ENCODE measurements at regions not wholly inside any gene's neighbourhood (a gene's known extent, or its start where the extent isn't known, plus 50 kb on each side); places are given as distances from the start of the nearest gene placed in this dataset.
"Not testable (repeated sequence)": the region's sequence is repeated elsewhere in the genome, so short reads cannot be mapped to it uniquely, and the experiment has no call there.

DNA sequence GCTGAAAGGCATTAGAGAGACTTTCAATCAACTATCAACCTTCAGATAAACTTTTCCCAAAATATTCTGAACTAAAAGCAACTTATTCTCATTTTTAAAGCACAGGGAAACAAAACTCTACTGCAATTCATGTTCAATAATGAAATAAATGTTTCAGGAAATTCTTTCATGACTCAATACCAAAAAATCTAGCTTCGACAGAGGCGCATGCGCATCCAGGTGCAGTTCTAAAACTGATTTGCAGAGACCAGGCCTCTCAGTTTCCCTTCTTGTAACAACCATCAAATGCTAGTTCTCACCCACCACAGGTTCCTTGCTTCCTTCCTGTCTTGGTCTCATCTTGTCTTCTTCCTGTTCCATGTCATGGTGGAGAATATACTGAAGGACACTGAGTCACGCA lies 55.3 kb upstream of the NRBF2 start:
- DNase-seq, result no peak

DNA sequence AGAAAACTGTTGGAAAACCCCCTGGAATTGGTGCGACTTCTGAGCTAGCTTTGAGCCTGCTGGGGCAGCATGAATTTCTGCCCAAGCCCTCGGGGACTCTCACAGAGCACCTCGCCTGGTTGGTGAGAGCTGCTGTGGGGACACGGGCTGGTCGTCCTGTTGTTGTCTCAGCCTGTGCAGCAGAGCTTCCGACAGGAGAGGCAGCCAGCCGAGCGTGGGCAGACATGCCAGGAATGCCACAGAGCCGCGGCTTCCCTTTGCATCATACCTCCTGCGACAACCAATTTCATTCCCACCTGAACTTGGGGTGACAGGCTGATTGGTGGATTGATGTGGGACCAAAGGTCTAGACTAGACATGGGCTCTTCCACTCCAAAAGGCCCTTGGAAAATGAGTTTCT lies 60.2 kb upstream of the NRBF2 start:
- no peak for DNase-seq

DNA sequence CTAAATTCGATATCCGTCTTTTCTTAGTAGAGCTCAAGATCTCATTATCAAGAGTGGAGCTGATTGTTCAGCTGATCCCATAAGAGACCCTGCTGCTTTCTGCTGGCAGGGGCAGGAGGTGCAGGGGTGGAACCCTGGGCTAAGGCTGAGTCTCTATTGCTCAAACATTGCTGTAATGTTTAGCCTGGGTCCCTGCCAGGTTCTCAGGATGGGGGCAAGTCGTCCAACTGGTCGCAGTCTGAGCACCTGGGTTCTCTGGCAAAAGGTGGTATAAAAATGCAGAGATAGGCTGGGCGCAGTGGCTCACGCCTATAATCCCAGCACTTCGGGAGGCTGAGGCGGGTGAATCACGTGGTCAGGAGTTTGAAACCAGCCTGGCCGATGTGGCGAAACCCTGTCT lies 62.0 kb upstream of the NRBF2 start:
- no peak for DNase-seq

DNA sequence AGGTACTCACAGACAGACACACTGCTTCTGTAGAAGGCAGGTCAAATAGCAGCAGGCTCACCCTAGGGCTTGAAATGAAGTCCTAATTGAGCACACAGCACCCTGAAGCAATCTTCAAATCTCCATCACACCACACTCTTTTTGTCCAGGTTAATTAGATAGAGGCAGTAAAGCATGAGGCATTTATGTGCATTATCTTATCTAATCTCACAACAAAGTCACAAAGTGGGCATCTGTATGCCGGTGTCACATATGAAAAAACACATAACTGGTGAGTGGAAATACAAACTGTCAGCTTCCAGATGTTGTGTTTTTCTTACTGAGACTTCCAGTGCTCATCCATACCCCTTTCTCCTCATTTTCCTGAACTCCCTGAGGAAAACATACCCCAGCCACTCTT lies 63.8 kb upstream of the NRBF2 start:
- no peak for DNase-seq

DNA sequence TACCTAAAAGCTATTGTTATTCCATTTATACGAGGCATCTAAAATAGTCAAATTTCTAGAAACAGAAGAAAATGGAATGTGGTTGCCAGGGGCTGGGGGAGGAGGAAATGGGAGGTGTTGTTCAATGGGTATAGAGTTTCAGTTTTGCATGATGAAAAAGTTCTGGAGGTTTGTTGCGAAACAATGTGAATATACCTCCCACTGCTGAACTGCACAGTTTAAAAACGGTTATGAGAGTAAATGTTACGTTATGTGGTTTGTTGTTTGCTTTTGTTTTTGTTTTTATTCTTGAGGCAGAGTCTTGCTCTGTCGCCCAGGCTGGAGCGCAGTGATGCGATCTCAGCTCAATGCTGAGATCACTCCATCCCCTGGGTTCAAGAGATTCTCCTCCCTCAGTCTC lies 64.9 kb upstream of the NRBF2 start:
- peak in 1 of 5 donors; percentile 78 for DNase-seq

DNA sequence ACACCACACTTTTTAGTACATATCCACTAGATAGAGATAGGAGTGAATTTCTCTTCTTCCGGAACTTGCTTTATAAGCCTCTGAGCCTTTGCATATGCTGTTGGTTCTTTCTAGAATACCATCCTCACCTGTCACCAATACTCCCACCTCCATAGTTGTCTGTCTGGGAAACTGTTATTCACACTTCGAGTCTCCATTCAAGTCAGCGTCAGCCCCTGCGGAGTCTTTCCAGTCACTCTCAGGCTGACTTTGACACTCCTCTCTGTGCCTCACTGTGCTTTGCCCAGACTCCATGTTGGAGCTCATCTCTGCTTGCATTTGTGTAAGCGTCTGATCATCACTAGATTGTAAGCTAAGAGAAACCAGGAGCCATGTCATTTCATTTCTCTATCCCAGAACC lies 66.5 kb upstream of the NRBF2 start:
- DNase-seq, result no peak

DNA sequence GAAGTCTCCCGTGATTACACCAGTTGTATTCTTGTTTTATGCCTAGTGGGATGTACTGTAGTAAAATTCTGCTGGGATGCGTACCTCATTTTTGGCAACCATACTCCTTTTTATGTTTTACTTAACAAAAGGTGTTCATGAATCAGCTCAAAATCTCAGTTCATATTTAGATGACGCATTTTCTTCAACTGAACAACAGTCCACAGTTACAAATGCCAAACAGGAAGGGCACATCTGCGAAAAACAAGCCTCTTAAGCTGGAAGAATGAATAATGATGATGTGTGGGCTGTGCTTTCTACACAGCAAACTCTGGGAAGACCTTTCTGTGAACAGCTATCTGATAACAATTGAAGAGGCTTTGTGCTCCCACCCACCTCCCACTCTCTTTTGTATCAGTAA lies 68.4 kb upstream of the NRBF2 start:
- peak in 1 of 5 donors; percentile 4 for DNase-seq

DNA sequence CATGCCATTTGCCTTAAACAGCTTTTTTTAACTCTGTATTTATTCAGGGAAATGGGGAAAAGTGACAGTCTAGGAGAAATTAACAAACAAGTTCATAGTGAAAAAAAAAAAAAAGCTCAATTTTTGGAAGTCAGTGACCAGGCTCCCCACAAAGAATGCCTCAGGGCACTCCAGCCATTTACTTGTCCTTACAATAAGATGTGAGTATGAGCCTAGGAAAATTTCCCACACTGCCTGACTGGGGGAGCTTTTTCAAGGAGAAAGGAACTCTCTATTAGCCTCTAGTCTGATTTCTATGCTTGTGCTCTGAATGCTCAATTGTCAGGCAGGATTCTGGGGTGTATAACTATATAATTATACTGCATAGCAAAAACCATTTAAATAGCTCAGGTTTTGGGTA lies 74.9 kb upstream of the NRBF2 start:
- no peak for DNase-seq

DNA sequence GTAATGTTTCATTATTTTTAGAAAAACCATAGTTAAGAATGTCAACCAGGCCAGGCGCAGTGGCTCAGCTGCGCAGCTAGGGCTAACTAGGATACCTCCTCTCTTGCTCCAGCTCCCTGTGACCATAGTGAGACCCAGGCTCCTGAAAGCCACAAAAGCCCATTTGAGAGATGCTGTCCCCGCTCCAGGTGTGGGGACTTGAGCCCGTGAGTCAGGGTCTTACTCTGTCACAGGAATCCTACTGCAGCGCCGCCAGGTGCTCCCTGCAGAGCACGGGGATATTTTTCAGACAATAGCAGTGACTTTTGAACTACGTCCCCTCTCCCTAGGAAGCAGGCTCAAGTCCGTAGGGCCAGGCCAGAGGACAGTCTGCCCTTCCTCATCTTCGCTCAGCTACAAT lies 75.6 kb upstream of the NRBF2 start:
- DNase-seq, result no peak

DNA sequence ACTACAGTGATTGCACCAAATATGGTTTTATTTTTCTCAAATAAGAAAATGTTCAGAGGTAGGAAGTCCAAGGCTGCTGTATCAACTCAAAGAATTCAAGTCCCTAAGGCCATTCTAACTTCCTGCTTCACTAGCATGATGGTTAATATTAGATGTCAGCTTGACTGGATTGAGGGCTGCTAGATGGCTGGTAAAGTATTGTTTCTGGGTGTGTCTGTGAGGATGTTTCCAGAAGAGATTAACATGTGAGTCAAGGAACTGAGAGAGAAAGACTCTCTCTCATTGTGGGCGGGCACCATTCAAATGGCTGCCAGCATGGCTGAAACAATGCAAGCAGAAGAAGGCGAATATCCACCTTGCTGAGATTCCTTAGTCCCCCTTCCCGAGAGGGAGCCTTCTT lies 77.4 kb upstream of the NRBF2 start:
- DNase-seq, result no peak

DNA sequence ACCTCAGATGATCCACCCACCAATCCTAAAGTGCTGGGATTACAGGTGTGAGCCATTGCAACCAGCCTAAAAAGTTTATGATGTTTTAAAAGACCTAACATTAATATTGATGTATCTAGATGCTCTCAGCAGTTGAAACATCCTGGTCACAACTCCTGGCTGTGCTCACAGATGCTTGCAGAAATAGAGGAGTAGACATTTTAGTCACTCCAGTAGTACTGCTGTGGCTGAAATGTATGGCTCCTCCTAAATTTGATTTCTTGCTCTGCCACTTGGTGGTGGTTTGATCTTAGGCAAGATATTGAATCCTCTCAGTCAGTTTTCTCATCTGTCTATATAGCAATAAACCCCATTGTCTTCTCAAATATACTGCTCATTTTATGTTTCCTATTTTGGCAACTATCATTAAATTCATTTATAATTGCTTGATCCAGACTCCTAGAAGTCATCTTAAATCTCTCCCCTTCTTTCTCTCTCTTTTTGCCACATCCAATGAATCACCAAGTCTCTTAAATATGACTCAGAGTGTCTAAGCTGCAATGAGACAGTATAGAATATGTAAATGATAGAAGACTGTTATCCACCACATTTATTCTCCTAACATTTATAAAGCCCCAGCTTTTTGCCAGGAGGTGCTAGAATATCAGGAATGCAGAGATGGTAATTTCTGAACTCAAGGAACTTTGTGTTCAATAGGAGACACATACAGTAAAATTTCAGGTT lies 78.1 kb upstream of the NRBF2 start:
- no peak for DNase-seq

DNA sequence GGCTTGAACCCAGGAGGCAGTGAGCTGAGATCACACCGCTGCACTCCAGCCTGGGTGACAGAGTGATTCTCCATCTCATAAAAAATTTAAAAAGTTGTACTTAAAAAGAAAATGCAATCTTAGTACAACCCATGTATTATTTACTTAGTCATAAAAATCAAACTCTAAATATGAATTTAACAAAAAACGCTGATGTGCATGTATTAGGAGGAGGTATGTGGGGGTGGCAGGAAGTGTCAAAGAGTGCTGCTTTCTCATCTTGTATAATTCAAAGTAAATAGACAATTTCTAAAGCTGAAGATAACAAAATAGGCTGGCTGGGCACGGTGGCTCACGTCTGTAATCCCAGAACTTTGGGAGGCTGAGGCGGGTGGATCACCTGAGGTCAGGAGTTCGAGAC lies 81.0 kb upstream of the NRBF2 start:
- no peak for DNase-seq

DNA sequence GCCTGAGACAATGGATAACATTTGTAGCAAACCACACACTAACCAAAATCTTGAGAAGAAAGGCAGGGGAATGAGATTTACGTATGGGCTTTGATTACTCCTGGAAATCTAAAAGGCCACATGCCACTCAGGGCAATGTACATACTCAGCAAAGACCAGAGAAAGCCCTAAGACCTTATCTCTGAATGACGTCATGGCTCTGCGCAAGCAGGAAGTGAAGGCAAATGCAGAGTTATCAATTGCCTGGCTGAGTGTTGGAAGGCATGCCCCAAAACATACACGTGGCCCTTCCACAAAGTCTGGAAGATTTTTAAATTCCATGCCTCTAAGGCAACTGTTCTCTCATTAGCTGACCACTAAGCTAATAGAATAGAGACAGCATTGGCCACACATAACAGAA lies 90.9 kb upstream of the NRBF2 start:
- DNase-seq, result no peak

DNA sequence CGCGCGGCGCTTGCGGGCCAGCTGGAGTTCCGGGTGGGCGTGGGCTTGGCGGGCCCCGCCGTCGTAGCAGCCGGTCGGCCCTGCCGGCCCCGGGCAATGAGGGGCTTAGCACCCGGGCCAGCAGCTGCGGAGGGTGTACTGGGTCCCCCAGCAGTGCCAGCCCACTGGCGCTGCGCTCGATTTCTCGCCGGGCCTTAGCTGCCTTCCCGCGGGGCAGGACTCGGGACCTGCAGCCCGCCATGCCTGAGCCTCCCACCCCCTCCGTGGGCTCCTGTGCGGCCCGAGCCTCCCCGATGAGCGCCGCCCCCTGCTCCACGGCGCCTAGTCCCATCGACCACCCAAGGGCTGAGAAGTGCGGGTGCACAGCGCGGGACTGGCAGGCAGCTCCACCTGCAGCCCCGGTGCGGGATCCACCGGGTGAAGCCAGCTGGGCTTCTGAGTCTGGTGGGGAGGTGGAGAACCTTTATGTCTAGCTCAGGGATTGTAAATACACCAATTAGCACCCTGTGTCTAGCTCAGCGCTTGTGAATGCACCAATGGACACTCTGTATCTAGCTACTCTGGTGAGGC lies 99.4 kb upstream of the NRBF2 start:
- DNase-seq, result not testable (repeated sequence)

DNA sequence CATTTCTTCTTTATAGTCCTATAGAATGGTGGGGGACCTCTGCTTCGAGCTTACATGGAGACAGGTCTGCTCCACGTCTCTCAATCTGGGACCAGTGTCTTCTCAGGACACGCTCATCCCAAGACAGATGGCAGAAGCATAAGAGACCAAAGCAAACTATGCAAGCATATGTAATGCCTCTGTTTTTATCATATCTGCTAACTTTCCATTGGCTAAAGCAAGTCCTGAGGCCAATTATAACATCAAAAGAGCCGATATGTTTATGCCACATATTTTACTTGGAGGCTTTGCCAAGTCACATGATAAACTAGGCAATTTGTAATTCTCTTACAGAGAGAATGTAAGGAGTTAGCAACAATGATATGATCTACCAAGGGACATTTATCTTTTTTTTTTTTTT lies 102.6 kb upstream of the NRBF2 start:
- DNase-seq, result no peak

DNA sequence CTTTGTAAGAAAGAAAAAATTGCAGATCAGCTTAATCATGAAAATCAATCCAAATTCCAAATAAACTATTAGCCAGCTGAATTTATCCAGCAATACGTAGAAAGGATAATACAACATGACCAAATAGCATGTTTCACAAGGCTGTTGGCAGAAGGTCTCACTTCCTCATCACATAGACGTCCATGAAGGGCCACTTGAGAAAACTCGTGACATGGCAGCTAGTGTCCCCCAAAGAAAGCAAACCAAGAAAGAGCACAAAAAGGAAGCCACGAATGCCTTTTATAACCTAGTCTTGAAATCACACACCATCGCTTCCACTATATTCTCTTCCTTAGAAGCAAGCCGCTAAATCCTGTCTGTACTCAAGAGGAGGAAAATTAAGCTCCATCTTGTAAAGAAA lies 105.6 kb upstream of the NRBF2 start:
- DNase-seq, result no peak

DNA sequence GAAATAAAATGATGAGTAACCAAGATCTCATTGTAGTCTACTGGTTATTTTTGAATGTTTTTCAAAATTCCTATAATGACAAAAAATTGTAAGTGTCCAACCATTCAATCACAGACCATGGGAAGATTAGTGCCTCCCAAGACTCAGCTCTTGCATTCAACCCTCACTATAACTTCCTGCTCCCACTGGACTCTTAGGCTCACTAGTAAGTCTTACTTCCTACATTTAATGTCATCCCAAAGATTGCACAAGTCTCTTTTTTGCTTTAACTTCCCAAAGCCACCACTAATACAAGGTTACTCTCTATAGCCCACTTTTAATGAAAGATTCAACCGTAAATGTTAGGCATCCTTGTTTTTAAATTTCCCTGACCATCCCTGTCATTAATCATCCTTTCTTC lies 111.9 kb upstream of the NRBF2 start:
- no peak for DNase-seq

DNA sequence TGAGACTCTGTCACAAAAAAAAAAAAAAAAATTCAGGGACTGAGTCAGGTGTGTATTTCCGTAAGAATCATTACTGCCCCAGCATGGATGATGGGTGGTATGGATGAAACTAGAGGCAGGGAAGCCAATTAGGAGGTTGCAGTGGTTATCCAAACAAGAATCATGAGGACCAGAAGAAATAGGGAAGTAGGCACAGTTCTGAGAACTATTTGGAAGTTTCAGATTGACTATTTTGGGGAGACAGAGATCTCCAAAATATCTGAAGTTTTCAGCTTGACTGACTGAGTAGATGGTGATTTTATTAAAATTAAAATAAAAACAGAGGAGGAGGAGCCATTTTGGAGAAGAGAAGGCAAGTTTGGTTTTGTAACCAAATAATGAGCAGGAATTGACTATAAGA lies 119.4 kb upstream of the NRBF2 start:
- no peak for DNase-seq

DNA sequence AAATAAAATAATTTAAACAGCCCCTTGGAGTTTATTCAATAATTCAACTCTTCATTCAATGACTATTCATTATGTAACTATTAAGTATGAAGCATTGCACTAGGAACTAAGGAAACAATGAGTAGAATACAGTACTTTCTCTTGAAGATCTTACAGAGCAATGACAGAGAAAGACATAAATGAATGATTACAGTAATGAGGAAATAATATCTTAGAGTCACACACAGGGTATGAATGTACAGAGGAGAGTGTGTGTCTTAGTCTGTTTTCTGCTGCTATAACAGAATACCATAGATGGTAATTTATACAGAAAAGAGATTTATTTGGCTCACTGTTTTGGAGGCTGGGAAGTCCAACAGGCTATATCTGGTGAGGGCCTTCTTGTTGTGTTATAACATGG lies 120.5 kb upstream of the NRBF2 start:
- no peak for DNase-seq

DNA sequence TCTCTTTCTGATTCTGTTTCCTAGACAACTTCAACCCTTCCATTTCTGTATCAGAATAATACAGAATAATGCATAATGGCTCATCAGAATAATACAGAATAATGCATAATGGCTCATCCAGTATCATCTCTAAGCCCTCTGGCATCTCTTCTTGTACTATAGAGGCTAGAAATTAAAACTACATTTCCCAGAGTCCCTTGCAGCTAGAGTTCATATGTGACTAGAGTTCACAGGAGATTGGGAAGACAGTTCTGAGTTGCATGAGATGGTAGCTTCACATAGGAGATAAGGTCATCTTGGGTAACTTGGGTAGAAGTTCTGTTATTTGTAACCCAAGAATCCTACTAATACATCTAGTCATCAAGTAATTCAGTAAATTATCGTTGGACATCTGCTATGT lies 122.9 kb upstream of the NRBF2 start:
- DNase-seq, result no peak

DNA sequence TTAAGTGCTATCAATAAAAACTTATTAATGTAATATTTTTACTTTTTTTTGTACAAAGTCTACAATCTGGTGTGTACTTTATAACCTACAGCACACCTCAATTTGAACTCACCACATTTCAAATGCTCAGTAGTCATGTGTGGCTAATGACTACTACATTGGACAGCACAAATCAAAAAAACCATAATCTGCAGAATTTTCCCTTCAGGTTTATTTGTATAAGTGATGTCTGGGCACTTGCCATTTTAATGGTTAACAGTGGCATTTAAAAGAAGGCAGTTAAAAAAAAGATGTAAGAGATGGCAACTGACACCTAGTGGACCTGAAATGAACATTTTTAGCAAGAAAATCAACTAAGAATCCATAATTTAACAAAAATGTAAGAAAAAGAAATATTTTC lies 124.6 kb upstream of the NRBF2 start:
- no peak for DNase-seq

DNA sequence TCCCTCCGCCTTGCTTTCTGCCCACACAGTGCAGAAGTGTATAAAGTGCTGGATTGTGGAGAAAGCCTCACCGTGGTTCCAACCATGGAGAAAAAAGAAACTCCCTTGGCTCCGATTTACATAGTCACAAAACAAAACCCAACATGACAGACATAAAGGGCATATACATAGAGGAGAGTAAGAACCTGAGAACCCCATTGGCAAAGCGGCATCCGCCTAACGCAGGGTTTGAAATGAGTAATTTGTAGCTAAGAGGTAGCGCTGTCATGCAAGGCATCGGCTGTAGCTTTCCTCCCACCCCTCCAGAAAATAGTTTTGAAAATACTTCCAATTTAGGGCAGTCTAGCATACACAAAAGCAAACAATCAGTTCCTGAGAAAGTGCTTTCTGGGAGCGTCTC lies 126.0 kb upstream of the NRBF2 start:
- DNase-seq, result peak in 1 of 5 donors; percentile 32

DNA sequence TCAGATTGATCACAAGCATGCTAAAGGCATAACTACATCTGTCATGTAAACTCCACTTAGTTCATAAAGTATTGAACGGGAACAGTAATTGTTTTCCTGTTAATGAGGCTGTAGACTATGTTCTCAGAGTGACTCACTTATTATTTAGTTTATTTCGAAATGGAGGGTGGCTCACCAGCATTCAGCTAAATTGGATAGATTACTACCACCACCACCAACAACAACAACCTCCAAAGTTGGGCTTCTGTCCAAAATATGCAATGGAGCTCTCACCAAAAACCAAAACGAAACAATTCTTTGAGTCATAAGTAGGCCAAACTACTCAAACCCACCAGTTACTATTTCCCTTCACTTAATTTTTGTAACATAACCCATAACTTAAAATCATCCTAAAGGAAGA lies 127.9 kb upstream of the NRBF2 start:
- peak in 1 of 5 donors; percentile 12 for DNase-seq

DNA sequence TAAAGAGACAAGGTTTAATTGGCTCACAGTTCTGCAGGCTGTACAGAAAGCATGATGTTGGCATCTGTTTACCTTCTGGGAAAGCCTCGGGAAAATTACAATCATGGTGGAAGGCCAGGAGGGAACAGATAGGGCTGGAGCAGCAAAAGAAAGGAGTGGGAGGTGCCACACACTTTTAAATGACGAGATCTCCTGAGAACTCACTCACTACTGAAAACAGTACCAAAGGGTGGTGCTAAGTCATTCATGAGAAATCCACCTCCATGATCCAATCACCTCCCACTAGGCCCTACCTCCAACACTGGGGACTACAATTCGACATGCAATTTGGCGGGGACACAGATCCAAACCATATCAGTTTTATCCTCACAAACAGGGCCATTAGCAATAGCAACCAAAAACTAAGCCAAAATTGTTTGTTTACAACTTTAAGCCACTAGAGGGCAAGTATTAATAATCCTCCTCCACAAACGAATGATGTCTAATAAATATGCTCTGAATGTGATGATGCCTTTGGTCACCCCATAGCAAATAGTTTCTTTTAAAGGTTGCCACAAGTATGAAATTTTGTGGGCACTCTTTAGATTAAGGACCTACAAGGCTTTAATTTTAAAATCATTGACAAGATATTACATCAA lies 129.2 kb upstream of the NRBF2 start:
- DNase-seq, result no peak

DNA sequence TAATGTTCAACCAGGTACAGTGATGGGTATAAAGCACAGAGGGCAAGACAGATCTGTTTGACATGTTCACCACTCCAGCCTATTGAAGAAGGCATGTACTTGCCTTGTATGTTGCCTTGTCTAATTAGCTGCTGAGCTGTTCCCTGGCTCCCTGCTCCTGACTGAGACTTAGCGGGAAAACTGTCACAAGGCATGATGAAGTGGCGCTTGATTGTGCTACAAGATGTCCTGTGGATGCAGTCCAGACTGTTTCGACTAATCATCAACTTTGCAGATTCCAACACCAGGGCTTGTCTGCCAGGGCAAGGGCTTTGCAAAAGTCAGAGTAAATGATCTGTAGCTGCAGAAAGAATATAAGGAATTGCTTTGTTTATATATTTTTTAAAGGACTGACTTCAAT lies 136.2 kb upstream of the NRBF2 start:
- no peak for DNase-seq
